Epithelial cell of proximal tubule (primary cell): ENCODE measurements at regions not wholly inside any gene's neighbourhood (a gene's known extent, or its start where the extent isn't known, plus 50 kb on each side); places are given as distances from the start of the nearest gene placed in this dataset.

Experiments
- DNase-seq: peaks from one replicate; pipeline ENCODE4 v3.0.0-alpha.2; 2011; ENCODE audit warnings: low read depth
- H3K4me3 ChIP-seq: 2 replicates; pipeline ENCODE4 v1.5.1; 2011; ENCODE audit warnings: low read depth, mild to moderate bottlenecking, low read length
- TF ChIP-seq, protein P1 (sequence below): conservative IDR thresholded peaks from 2 replicates; pipeline ENCODE4 v1.5.1; 2012; ENCODE audit warnings: low read depth, mild to moderate bottlenecking, low read length

GRCh38 chr15:53834214-53834613 lies 74.8 kb upstream of the WDR72 start:
- TF ChIP-seq, protein P1, sequence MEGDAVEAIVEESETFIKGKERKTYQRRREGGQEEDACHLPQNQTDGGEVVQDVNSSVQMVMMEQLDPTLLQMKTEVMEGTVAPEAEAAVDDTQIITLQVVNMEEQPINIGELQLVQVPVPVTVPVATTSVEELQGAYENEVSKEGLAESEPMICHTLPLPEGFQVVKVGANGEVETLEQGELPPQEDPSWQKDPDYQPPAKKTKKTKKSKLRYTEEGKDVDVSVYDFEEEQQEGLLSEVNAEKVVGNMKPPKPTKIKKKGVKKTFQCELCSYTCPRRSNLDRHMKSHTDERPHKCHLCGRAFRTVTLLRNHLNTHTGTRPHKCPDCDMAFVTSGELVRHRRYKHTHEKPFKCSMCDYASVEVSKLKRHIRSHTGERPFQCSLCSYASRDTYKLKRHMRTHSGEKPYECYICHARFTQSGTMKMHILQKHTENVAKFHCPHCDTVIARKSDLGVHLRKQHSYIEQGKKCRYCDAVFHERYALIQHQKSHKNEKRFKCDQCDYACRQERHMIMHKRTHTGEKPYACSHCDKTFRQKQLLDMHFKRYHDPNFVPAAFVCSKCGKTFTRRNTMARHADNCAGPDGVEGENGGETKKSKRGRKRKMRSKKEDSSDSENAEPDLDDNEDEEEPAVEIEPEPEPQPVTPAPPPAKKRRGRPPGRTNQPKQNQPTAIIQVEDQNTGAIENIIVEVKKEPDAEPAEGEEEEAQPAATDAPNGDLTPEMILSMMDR, result no peak
- no peak overlapping the region for H3K4me3 ChIP-seq
- DNase-seq, result no peak

GRCh38 chr15:53833134-53833624 lies 73.7 kb upstream of the WDR72 start:
- H3K4me3 ChIP-seq, result no peak overlapping the region
- TF ChIP-seq, protein P1, result no peak
- peak; percentile 58 for DNase-seq

DNA sequence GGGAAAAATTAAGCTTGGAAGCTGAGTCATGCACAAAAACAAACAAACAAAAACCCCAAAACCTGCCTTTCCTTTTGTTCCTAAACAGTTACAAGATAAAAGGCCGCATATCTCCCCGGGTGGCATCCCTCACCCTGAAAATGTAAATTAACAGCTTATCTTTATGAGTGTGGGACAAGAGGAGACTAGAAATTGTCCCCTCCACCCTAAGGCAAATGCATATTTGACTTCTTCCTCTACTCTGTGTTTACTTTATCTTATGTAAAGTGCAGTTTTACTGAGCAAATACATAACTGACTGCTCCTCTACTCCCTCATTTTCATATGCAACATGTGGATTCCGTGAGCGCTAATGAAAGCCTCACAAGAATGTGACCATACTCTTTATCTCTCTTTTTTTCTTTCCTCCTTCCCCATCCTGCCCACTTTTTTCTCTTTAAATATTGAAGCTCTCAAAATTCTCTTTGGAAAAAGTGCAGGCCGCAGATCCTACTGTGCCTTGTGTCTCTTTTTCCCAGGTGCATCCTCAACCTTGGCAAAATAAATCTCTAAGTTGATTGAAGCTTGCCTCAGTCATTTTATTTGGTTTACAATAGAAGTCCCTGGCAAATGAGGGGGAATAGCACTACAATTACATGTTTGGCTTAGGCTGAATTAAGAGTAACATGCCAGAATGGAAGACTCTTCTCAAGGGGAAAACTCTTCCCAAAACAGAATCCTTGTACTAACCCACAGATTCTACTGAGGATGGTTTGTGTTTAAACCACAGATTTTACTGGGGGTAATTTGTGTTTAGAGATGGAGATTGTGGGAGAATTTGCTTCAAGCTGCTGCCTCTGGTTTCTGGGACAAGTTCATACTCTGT lies 72.7 kb upstream of the WDR72 start:
- TF ChIP-seq, protein P1, result no peak
- no peak for DNase-seq
- H3K4me3 ChIP-seq, result no peak overlapping the region

DNA sequence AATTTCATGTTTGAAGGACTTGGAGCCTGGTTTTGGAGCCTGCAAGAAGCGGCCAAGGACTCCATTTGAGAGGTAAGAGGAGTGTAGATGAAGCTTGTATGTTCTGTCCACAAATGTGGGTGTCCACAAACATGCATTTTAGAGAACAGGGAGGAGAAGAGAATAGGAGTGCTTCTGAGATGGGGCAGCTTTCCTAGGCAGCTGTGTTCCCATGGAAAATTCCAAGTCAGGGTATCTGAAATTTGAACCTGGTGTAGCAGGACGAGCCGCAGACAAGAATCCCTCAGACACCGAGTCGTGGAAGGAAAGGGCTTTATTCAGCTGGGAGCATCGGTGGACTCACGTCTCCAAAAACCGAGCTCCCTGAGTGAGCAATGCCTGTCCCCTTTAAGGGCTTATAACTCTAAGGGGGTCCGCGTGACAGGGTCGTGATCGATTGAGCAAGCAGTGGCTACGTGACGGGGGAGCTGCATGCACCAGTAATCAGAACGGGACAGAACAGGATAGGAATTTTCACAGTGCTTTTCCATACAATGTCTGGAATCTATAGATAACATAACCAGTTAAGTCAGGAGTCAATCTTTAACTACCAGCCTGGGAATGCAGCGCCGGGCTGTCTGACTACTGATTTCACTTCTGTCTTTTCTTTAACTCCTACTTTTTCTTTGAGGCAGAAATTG lies 71.4 kb upstream of the WDR72 start:
- TF ChIP-seq, protein P1, result no peak
- H3K4me3 ChIP-seq, result no peak overlapping the region
- DNase-seq, result no peak

GRCh38 chr15:53829923-53830459 lies 70.5 kb upstream of the WDR72 start:
- no peak overlapping the region for H3K4me3 ChIP-seq
- TF ChIP-seq, protein P1, result no peak
- no peak for DNase-seq

DNA sequence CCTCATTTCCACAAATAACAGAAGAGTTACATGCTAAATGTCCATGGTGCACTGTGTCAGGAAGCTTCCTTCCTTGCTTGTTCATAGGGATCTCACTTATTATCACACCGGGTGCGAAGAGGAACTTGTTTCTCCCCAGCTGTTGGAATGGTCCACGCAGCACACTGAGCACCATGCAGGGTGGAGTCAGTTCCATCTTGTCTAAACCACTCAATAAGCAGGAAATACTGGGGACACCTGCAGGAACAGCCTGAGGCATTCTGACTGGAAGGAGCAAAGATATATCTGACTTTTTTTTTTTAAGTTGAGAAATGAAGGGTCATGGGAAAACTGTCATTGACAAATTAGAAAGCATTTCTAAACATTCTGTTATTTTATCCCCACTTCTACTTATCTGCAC lies 70.0 kb upstream of the WDR72 start:
- TF ChIP-seq, protein P1, result no peak
- H3K4me3 ChIP-seq, result no peak overlapping the region
- no peak for DNase-seq
